Amniotic epithelial cell (primary cell): ENCODE measurements at regions not wholly inside any gene's neighbourhood (a gene's known extent, or its start where the extent isn't known, plus 50 kb on each side); places are given as distances from the start of the nearest gene placed in this dataset.

Experiments
- DNase-seq: peaks from one replicate; pipeline ENCODE4 v3.0.0-alpha.2; 2010; ENCODE audit warnings: low read depth

DNA sequence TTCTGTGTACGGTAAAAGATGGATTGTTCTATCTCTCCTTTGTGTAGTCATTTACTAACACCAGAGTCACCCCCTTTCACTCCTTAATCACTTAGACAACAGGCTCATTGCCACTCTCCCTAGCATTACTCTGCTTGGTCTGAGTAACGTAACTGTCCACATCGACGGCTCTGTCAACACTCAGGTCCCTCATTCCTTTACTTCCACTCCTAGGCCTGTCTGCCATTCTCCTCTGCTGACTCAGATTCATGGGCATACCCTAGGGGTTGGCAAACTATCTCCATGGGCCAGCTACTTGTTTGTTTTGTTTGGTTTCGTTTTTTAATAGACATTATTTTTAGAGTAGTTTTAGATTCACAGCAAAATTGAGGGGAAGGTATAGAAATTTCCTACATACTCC, 243.9 kb downstream of the NR4A2 start:
- DNase-seq: no peak

DNA sequence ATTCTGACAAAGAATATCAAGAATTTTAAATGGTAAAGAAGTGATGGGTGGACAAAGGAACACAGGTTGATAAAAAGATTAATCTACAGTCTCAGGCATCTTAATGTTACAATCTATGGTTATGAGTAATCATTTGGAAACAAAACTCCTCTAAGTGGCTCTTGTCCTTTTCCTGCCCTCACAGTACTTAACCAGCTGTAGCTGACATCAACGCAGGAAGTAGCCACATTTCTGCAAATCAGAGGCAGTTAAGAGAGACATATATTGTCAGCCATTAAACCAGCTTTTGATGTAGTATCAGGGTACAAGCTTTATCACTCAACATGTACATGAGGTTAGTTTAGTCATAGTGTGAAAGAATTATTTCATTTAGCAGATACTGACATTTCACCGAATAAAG, 244.6 kb downstream of the NR4A2 start:
- no peak for DNase-seq

DNA sequence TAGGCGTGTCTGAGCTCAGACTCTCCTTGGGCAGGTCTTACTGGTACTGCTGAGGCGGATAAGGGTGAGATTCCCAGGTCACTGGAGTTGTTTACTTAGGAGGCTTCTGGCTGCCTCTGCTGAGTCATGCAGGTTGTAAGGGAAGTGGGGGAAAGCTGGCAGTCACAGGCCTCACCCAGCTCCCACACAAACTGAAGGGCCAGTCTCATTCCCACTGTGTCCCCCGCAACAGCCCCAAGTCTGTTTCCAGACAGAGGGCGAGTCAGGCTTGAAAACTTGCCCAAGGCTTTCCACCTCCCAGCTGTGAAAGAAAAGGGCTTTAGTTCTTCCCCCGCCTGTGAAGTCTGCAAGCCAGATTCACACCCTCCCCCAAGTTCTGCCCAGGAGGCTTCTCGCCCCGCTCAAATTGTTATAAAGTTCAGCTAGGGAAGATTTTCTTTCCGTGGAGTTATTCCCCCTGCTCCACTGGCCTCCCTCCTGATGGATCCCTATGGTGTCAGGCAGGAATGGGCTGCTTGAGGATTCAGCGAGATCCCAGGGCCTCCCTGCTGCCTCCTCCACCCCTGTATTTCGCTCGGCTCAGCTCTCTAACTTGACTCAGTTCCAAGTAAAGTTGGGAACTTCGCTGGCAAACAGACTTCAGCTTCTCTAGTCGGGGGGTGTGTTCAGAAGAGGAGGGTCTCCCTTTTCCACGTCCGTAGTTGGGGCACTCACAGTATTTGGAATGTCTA, 248.6 kb downstream of the NR4A2 start:
- no peak for DNase-seq

DNA sequence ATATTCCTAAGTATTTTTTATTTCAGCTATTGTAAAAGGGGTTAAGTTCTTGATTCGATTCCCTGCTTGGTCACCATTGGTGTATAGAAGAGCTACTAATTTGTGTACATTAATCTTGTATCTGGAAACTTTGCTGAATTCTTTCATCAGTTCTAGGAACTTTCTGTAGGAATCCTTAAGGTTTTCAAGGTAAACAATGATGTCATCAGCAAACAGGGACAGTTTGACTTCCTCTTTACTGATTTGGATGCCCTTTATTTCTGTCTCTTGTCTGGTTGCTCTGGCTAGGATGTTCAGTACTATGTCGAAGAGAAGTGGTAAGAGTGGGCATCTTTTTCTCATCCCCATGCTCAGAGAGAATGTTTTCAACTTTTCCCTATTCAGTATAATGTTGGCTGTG, 252.7 kb downstream of the NR4A2 start:
- no peak for DNase-seq

DNA sequence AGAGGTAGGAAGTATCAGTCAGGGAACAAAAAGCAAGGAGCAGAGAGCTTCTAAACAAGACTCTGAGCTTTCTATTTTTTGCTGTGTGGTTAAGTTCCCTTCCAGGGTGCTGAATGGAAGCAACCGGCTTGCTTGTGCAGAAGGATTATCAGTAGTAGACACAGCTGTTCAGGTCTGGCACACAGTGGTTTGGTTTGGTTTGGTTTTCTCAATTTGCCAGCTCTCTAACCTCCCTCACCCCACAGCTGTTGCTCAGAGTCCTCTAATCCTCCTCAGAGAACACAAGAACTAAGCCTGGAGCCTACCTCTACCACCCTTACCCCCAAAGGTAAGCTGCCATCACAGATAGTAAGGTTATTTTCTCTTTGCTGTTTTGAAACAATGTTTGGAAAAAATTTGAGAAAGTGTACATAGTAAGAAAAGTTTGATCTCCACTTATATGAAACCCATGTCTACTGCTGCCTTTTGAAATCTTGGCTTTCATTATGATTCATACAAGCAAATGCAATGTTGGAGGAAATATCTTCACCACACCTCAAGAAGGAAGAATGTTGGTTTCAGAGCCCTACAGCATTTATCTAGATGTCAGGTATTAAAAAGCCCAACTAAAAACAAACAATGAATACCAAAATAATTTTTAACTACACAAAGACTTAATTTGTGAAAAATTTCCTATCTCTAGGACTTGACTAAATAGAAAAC, 255.3 kb downstream of the NR4A2 start:
- DNase-seq: no peak

DNA sequence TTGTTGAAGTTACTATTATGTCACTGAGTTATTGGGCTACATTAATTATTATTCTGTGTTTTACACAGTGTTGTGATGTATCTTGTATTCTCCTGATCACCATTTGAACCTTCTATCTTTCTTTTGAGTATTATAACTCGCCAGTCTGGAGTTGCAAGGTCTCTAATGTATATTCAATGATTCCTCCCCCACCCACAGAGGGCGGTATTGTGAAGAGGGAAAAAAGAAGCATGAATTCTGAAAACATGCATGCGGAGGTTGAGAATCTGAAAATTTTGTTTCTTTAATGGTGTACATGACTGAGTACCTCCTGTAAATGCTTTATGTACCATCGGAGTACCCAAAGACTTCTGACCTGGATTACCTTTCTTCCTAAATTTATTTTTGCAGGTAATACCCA, 266.6 kb downstream of the NR4A2 start:
- DNase-seq: no peak

DNA sequence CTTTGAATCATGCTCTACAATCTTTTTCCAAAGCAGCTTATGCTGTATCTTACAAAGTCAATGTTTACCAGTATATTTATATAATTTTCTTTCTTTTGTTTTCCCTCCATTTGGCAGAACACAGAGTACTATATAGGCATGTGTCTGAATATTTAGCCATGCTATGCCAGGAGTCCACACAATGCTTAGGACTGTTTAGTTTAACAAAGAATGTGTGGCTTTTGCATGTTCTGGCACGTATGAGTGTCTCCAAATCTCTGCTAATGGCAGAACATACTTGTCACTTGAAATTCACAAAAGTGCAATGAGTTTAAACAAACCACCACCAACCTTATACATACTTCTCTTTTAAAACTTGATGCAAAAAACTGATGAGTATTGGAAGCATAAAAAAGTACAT, 268.0 kb downstream of the NR4A2 start:
- no peak for DNase-seq

DNA sequence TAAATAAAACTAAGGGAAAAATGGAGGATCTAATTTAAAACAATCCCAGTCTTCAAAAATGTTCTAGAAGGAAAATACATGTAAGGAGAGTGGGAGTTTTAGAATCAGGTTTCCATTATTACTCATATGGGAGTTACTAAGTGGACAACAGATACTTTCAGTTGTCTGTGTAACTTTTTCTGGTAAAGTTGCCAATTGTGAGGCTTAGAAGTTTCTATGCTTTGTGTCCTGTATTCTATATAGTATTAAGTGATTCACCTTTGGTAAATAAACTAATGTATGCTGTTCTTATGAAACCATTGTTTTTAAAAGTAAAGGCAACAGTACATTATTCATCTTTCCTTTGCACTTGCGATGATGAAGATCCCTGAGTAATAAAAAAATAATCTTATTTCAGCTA, 274.9 kb downstream of the NR4A2 start:
- no peak for DNase-seq

DNA sequence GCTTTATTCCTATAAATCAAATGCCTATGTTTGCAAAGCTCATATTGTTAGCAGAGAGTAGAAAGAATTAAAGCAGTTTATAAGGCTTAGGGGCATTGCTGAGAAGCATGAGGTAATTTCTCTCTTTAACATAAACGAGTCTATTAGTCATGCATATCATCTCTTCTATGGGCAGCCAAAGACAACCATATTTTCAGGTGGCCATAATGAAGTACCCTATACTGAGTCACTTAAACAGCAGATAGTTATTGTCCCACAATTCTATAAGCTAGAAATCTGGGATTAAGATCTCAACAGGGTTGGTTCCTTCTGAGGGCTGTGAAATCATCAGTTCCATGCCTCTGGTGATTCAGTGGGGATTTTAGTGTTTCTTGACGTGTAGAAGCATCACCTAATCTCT, 277.5 kb downstream of the NR4A2 start:
- DNase-seq: no peak

DNA sequence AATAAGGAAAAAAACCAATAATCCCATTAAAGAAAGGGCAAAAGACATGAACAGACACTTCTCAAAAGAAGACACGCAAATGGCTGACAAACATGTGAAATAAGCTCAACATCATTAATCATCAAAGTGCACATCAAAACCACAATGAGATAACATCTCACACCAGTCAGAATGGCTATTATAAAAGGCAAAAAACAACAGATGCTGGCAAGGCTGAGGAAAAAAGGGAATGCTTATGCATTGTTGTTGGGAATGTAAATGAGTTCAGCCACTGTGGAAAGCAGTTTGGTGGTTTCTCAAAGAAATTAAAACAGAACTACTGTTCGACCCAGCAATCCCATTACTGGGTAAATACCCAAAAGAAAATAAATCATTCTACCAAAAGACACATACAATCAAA, 285.6 kb downstream of the NR4A2 start:
- DNase-seq: peak; percentile 1

DNA sequence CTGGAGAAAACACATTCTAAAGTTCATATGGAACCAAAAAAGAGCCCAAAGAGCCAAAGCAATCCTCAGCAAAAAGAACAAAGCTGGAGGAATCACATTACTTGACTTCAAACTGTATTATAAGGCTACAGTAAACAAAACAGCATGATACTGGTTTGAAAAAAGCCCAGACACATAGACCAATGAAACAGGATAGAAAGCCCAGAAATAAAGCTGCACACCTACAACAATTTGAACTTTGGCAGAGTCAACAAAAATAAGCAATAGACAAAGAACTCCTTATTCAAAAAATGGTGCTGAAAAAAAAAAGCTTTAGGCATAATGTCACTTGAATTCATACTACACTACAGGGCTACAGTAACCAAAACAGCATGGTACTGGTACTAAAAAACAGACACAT, 289.6 kb downstream of the NR4A2 start:
- DNase-seq: no peak

DNA sequence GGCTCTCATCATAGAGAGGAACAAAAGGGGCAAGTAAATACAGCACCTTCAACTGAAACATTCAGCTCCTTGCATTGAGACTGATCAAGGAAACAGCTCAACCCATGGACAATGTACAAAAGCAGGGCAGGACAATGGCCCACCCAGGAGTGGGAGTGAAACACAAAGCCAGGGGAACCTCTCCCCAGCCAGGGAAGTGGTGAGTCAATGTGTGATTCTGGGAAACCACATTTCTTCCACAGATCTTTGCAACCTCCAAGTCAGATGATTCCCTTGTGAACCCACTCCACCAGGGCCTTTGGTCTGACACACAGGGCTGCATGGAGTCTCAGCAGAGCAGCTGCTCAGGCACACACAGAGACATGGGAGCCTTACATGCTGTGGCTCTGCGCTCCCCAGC, 294.5 kb downstream of the NR4A2 start:
- DNase-seq: no peak

DNA sequence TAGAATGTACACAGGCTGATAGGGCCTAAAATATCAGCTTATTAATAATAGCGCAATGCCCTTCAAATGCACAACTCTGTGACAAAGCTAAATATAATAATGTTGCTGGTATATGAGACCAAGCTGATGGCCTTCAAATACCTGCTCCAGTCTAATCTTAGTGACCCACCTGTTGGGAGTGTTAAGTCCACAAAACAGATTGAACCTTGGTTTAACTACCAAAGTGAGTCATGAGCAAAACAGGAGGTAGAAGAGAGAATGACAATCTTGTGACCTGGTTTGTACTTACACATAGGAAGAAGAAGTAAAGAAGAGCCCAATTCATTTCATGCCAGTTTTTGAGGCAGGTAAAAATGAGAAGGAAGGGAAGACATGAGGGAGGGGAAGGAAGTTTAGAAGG, 295.0 kb downstream of the NR4A2 start:
- no peak for DNase-seq

DNA sequence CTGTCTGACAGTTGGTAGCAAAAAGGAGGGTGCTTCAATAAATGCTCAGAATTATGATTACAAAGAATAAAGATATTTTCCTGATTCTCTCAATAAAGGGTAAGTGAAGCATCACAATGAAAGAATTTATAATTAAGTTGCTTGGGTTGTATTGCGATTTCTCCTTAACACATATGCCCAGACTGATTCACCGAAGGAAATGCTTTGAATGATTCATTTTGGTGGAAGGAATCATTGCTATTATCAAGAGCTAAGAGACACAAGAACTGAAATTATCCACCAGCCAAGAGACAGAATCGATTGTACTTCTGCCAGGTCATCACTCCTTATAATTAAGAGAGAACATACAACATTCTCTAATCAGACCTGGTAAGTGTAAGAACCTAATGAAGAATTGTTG, 301.4 kb downstream of the NR4A2 start:
- DNase-seq: no peak

DNA sequence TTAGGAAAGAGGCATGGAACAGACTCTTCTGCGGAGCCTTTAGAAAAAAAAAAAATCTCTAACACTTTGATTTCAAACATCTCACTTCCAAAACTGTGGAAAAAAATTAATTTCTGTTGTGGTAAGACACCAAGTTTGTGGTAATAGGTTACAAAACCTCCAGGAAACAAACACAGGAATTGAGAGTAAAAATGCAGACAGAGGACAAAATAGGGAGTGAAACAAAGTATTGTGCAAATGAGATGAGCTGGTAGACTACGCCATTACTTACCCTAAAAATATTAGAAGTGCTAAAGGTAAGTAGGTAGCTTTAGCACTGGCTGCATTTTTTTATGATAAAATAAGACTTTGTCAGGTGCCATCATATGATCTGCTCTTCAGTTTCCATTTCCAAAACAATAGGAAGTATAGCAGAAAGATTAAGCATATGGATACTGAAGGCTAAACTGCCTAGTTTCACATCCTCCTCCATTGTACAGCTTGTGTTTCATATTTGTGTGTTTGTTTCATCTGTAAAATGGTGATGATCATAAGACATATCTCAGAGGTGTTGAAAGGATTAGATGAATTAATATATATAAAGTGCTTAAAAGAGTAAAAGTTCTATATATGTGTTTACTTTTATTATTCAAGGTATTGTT, 309.2 kb downstream of the NR4A2 start:
- no peak for DNase-seq

DNA sequence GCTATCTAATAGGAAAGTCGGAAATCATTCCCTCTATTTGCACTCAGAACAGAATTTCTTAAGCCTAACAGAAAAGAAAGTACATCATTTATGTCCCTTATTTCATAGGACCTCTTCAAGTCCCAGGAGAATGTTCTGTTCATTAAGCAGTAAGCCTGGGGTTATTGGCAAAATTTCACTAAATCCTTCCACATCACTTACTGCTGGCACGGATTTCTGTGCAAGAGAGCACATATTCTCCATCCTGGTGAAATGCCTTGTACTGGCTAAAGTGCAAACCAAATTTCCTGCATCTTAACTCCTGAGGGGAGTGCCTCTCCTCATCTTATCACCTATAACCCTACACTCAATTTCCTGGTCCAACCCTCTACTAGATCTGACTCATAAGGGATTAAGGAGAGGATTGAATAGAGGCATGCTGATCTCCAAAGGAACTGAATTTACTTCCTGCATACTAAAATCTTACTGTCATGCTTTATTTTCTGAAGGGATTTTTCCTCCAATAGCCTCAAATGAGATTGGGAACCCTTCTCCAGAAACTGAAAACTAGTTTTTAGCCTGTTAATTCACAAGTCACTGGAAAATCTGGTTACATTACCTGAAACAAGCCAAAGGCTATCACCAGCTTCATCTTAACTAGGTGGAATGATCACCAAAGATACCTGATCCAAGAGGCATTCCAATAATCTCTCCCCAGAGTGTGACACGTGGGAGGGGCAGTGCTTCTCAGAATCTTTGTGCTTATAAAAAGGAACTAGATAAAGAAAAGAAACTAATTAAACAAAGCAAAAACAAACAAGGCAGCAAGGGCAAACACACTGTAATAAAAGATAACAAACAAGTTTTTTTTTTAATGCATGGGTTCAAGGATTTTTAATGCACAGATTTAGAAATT, 311.1 kb downstream of the NR4A2 start:
- DNase-seq: peak; percentile 2

DNA sequence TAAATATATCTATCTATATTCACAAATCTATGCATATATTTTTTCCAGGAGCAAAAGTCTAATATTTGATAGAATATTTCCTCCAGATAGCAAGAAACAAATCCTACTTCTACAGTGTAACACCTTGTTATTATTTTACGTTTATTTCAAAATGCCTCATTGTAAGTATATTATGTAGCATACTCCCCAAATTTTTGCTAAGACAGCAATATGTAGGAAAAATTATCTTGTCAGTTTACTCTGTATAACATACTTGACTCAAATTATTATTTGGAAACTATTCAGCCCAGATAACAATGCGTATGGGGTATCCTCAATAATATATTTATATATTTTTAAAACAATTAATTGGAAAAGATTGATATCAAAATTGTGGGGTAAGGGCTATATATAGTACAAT, 313.2 kb downstream of the NR4A2 start:
- no peak for DNase-seq

DNA sequence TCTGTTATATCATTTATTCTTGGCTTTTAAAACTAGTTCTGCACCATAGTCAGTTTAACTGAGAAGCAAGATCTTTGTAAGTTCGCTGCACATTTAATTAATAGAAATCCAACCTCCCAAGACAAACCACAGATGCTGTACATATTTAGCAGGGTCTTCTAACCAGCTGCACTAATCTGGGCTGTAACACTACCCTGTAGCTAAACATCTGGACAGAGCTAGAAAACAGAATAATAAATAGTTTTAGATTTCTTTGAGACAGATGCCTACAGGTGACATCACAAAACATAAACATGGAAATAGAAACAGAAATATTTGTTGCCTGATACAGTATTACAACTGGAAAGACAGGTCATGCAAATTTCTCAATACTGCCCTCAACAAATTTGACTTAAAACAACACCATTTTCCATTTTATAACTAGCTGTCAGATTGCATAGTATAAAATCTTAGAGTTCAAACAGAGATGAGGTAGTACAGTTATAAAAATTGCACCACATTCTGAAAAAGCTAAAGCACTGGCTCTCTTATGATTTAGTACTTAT, 315.1 kb downstream of the NR4A2 start:
- no peak for DNase-seq

DNA sequence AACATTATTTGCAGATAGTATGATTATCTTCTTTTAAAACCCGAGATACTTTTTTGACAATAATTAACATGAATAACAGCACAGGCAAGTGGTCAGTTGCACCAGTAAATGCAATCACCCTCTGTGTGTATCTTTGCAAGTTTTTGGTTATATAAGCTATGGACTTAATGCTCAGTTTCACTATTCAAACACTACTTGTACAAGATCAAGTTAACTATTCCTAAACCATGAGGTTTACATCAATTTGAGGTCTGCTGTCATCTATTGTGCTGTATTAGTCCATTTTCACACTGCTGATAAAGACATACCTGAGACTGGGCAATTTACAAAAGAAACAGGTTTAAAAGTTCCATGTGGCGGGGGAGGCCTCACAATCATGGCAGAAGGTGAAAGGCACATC, 323.2 kb downstream of the NR4A2 start:
- no peak for DNase-seq

DNA sequence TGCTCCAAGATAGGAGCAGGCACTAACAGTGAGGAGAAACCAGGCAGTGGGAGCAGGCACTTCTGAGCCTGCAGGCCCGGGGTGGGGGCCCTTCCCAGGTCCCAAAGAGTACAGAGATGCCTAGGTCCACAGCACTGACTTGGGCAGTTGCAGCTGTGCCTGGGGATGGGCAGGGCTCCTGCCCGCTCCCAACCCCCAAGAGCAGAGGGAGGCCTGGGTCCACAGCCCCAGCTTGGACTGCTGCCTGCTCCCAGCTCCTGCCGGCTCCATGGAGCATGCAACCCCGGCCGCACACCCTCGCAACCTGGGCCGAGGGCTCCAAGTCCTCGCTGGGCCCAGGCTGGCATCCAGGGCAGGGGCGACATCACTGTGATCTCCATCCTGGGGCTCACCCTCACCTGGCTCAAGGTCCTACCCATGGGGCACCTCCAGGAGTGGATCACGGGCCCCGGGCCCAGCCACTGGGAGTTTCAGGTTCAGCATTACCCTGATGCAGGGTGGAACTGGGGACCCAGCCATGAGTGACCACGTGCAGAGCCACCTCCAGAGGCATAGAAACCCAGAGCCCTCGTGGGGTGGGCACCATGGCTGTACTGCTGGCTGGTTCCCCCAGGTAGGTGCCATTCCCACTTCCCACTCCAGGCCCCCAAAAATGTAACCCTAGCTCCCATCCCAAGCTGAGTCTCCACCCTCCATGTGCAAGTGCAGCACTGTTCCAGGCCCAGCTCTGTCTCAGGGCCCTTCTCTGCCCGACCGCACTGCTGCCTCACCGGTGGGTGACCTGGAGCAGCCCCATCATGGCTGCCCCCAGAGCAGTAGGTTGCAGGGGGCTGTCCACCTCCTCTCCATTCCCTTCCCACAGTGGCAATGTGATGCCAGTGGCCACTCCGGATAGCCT, 325.6 kb downstream of the NR4A2 start:
- no peak for DNase-seq
